AG04449 (cell line): ENCODE measurements at regions not wholly inside any gene's neighbourhood (a gene's known extent, or its start where the extent isn't known, plus 50 kb on each side); places are given as distances from the start of the nearest gene placed in this dataset.

ENCODE experiments used
- CTCF ChIA-PET: fragments of 350-600 bp; formaldehyde crosslinking; extraction: SDS; loops from one replicate; lab custom pipeline; 2021; ENCODE audit warnings: antibody characterized with exemption; lab: Yijun Ruan, JAX
- POLR2A ChIA-PET: fragments of 400-600, 350-600 bp; formaldehyde crosslinking; extraction: SDS; loops from one replicate; lab custom pipeline; 2020; ENCODE audit warnings: antibody characterized with exemption, inconsistent platforms; lab: Yijun Ruan, JAX
- DNase-seq: peaks from one replicate; pipeline ENCODE4 v3.0.0-alpha.2; 2010; ENCODE audit warnings: low read depth, low spot score
- H3K4me3 ChIP-seq: 2 replicates; pipeline ENCODE4 v1.5.1; 2011; ENCODE audit warnings: low read depth, mild to moderate bottlenecking, control low read depth, low read length
- CTCF ChIP-seq: IDR thresholded peaks from one replicate; pipeline ENCODE4 v1.5.1; 2011; ENCODE audit warnings: mild to moderate bottlenecking, moderate library complexity, low read length, control low read depth, inconsistent platforms; ENCODE audit not compliant: insufficient read depth; ENCODE audit errors: missing control alignments

- no peak for DNase-seq
- no peak overlapping the region for H3K4me3 ChIP-seq
- no peak for TF ChIP-seq CTCF
- CTCF ChIA-PET = interaction anchor here (0.9 to 5.3 kb wide), 11 partner anchors 9 to 483 kb away, joined by 3 to 101 read pairs (median 4); partner anchors contain the start of gene PDGFD
- POLR2A ChIA-PET = no interaction called here
Measured at GRCh38 chr11:103680826-103681225, 355.6 kb upstream of the DDI1 start.

- DNase-seq = no peak
- H3K4me3 ChIP-seq = no peak overlapping the region
- ChIA-PET POLR2A (interaction anchor here (0.6 kb wide), 1 partner anchor 226 kb away, joined by 3 read pairs; no protein-coding TSS in a partner anchor), CTCF (interaction anchor here (0.6 to 5.3 kb wide), 43 partner anchors 8 to 482 kb away, joined by 3 to 101 read pairs (median 4); partner anchors contain the start of gene PDGFD)
- TF ChIP-seq CTCF = no peak
Measured at GRCh38 chr11:103681855-103682254, 354.6 kb upstream of the DDI1 start.

- no peak overlapping the region for H3K4me3 ChIP-seq
- DNase-seq = no peak
- POLR2A ChIA-PET = interaction anchor here (0.6 to 0.7 kb wide), 3 partner anchors 9 to 225 kb away, joined by 3 read pairs; no protein-coding TSS in a partner anchor
- peak; percentile 74 for TF ChIP-seq CTCF
- CTCF ChIA-PET = interaction anchor here (0.6 to 5.3 kb wide), 51 partner anchors 11 to 651 kb away, joined by 3 to 101 read pairs (median 4); partner anchors contain the start of gene PDGFD
Measured at GRCh38 chr11:103682318-103683184, 353.9 kb upstream of the DDI1 start.

- no peak for TF ChIP-seq CTCF
- H3K4me3 ChIP-seq = no peak overlapping the region
- CTCF ChIA-PET = interaction anchor here (1.2 to 5.3 kb wide), 12 partner anchors 12 to 479 kb away, joined by 3 to 101 read pairs (median 4); no protein-coding TSS in a partner anchor
- DNase-seq = no peak
- POLR2A ChIA-PET = interaction anchor here (0.6 kb wide), 1 partner anchor 8 kb away, joined by 3 read pairs; no protein-coding TSS in a partner anchor
Measured at GRCh38 chr11:103683576-103683975, 352.9 kb upstream of the DDI1 start.

- no peak overlapping the region for H3K4me3 ChIP-seq
- ChIA-PET POLR2A (no interaction called here), CTCF (no interaction called here)
- TF ChIP-seq CTCF = no peak
- no peak for DNase-seq
Measured at GRCh38 chr11:103688924-103689323, 347.5 kb upstream of the DDI1 start.

- CTCF ChIA-PET = interaction anchor here (1.0 to 13.1 kb wide), 2 partner anchors 8 to 9 kb away, joined by 3 to 101 read pairs; no protein-coding TSS in a partner anchor
- H3K4me3 ChIP-seq = no peak overlapping the region
- POLR2A ChIA-PET = no interaction called here
- DNase-seq = no peak
- TF ChIP-seq CTCF = no peak
Measured at GRCh38 chr11:103690356-103690755, 346.1 kb upstream of the DDI1 start.
